NB4 (cell line): ENCODE measurements at regions not wholly inside any gene's neighbourhood (a gene's known extent, or its start where the extent isn't known, plus 50 kb on each side); places are given as distances from the start of the nearest gene placed in this dataset.

Experiments used
- CTCF ChIP-seq: IDR thresholded peaks from one replicate; pipeline ENCODE4 v1.5.1; 2012; ENCODE audit warnings: low read depth, low read length
- POLR2A ChIP-seq: IDR thresholded peaks from 2 replicates; pipeline ENCODE4 v1.6.1; 2011; ENCODE audit warnings: mild to moderate bottlenecking; ENCODE audit not compliant: insufficient read length; ENCODE audit errors: extremely low read depth

DNA sequence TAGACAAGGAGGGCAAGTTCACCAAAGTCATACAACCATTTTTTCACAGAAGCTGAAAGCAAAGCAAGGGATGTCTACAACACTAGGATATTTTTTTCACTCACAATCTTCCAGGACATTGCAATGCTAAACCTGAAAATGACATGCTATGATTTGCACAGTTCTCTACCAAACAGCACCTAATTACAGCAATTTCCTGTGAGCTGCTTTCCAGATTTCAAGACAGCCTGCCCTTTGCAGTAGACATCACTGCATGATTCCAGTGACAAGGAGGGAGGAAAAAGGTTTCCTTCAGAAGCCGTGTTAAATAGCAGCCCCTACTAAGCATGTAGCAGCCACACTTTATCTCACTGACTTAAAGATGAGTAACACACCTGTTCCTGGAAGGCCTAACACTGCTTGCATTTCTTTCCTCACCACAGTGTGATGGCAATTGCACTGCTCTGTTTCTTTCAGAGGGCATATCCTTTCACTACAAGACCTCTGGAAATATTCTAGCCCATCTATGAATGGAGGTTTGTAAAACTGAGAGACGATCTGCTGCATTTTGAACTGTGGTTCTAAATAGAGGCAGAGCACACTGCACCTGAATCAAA is 97.1 kb downstream of the DUSP10 start:
- TF ChIP-seq CTCF (no peak), POLR2A (no peak)
